ENCODE measurements at regions not wholly inside any gene's neighbourhood (a gene's known extent, or its start where the extent isn't known, plus 50 kb on each side); places are given as distances from the start of the nearest gene placed in this dataset.

GRCh38 chr5:111585291-111585690 lies 73.0 kb upstream of the STARD4 start:
- H3K4me3 ChIP-seq (ENCODE audit: low read depth, low read length), result no peak overlapping the region
- no peak overlapping the region for H3K23ac ChIP-seq (ENCODE audit: low read length)
- H3K79me2 ChIP-seq (ENCODE audit: control insufficient read depth, insufficient read depth, low read length, poor library complexity), result no peaks in the 10 kb centered on the region
- no peak overlapping the region for H2AK5ac ChIP-seq (ENCODE audit: low read length)
- H3K9ac ChIP-seq (ENCODE audit: low read length), result no peak overlapping the region
- no peak overlapping the region for H4K91ac ChIP-seq (ENCODE audit: low read depth, low read length)
- no peaks in the 10 kb centered on the region for H3K36me3 ChIP-seq (ENCODE audit: control insufficient read depth in 1 of 2, insufficient read depth in 2 of 2, low read length in 2 of 2)
- no peak overlapping the region for H2AFZ ChIP-seq (ENCODE audit: insufficient read depth, low read length, poor library complexity)
- DNase-seq, result peak in 1 of 2 donors; percentile 70
- no peak overlapping the region for H3K4me2 ChIP-seq (ENCODE audit: low read length)
- no peaks in the 10 kb centered on the region for H3K79me1 ChIP-seq (ENCODE audit: low read length)
- no peak overlapping the region for H3K18ac ChIP-seq (ENCODE audit: low read length)
- no peak overlapping the region for H3K4ac ChIP-seq (ENCODE audit: low read depth, low read length)
- peak overlapping the region; percentile 54 for H3K27ac ChIP-seq (ENCODE audit: low read depth, low read length)
- no peak overlapping the region for H2BK120ac ChIP-seq (ENCODE audit: insufficient read depth, low read length, poor library complexity)
- H3K27me3 ChIP-seq (ENCODE audit: insufficient read depth, low read length), result no peaks in the 10 kb centered on the region
- H2BK5ac ChIP-seq (ENCODE audit: low read depth, low read length, poor library complexity), result no peak overlapping the region
- H3K14ac ChIP-seq (ENCODE audit: low read length), result no peak overlapping the region
- H3K9me3 ChIP-seq (ENCODE audit: insufficient read depth, low read depth, low read length), result no peaks in the 10 kb centered on the region
- no peak overlapping the region for H4K12ac ChIP-seq (ENCODE audit: low read depth, low read length)
- peaks cover 2 to 8% of the 10 kb centered on the region in 2 experiments for H3K4me1 ChIP-seq (ENCODE audit: control insufficient read depth in 1 of 2, insufficient read depth in 2 of 2, low read length in 2 of 2)
- no peak overlapping the region for H2BK12ac ChIP-seq (ENCODE audit: low read length)
- H4K8ac ChIP-seq (ENCODE audit: low read depth, low read length), result no peak overlapping the region
- no CpG with 5 or more reads among the region's 1 CpG for WGBS (ENCODE audit: extremely low coverage, insufficient coverage, insufficient read length)

DNA sequence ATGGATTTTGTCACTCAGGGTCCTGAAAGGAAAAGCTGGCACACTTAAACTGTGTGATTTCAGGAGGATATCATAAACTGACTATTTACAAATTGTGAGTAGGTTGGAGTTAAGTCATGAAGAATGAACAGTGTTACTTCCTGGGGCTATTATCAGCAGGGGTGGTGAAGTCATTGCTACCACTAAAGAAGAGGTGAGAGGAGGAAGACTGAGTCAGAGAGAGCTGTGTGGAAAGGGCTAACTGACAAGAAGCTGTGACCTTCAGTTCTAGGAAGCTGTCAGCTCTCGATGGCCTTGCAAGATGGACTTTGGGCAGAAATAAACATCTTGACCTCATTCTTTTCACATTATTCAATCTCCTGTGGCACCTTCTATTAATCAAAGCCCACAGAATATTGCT lies 72.3 kb upstream of the STARD4 start:
- no peak overlapping the region for H2BK5ac ChIP-seq (ENCODE audit: low read depth, low read length, poor library complexity)
- no peak overlapping the region for H3K4ac ChIP-seq (ENCODE audit: low read depth, low read length)
- no peak overlapping the region for H3K14ac ChIP-seq (ENCODE audit: low read length)
- H3K27me3 ChIP-seq (ENCODE audit: insufficient read depth, low read length), result no peaks in the 10 kb centered on the region
- H2AK5ac ChIP-seq (ENCODE audit: low read length), result no peak overlapping the region
- no peak overlapping the region for H4K8ac ChIP-seq (ENCODE audit: low read depth, low read length)
- no peak overlapping the region for H4K91ac ChIP-seq (ENCODE audit: low read depth, low read length)
- no CpG with 5 or more reads among the region's 1 CpG for WGBS (ENCODE audit: extremely low coverage, insufficient coverage, insufficient read length)
- H3K36me3 ChIP-seq (ENCODE audit: control insufficient read depth in 1 of 2, insufficient read depth in 2 of 2, low read length in 2 of 2), result no peaks in the 10 kb centered on the region
- no peaks in the 10 kb centered on the region for H3K9me3 ChIP-seq (ENCODE audit: insufficient read depth, low read depth, low read length)
- H3K18ac ChIP-seq (ENCODE audit: low read length), result no peak overlapping the region
- H3K79me1 ChIP-seq (ENCODE audit: low read length), result no peaks in the 10 kb centered on the region
- H2BK120ac ChIP-seq (ENCODE audit: insufficient read depth, low read length, poor library complexity), result no peak overlapping the region
- no peak overlapping the region for H2AFZ ChIP-seq (ENCODE audit: insufficient read depth, low read length, poor library complexity)
- peaks cover 2 to 8% of the 10 kb centered on the region in 2 experiments for H3K4me1 ChIP-seq (ENCODE audit: control insufficient read depth in 1 of 2, insufficient read depth in 2 of 2, low read length in 2 of 2)
- no peak overlapping the region for H3K4me3 ChIP-seq (ENCODE audit: low read depth, low read length)
- H2BK12ac ChIP-seq (ENCODE audit: low read length), result peak overlapping the region; percentile 11
- H3K4me2 ChIP-seq (ENCODE audit: low read length), result no peak overlapping the region
- H3K9ac ChIP-seq (ENCODE audit: low read length), result no peak overlapping the region
- no peak overlapping the region for H3K23ac ChIP-seq (ENCODE audit: low read length)
- H4K12ac ChIP-seq (ENCODE audit: low read depth, low read length), result no peak overlapping the region
- peak; percentile 67 to 70 for DNase-seq
- no peaks in the 10 kb centered on the region for H3K79me2 ChIP-seq (ENCODE audit: control insufficient read depth, insufficient read depth, low read length, poor library complexity)
- H3K27ac ChIP-seq (ENCODE audit: low read depth, low read length), result peak overlapping the region; percentile 54

DNA sequence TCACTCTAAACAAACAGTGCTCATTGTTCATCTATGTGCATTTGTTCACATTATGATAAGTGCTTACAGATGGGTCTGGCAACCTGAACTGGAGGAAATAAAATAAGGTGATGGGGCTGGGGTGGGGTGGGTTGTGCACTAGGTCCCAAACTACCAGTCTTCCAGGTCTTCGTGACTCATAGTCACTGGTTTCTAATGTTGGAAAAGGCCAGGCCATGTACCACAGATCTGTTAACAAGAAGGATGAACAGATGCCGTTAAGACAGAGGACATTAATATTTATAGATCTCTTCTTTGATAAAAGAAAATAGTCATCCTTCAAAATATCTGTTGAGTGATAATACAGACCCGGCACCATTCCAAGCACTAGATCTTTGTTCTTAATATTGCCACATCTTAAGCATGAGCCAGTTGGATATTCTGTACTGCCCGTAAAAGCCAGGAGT lies 71.4 kb upstream of the STARD4 start:
- H2BK5ac ChIP-seq (ENCODE audit: low read depth, low read length, poor library complexity), result no peak overlapping the region
- DNase-seq, result peak; percentile 37 to 51
- H4K91ac ChIP-seq (ENCODE audit: low read depth, low read length), result no peak overlapping the region
- no peak overlapping the region for H3K27ac ChIP-seq (ENCODE audit: low read depth, low read length)
- no peaks in the 10 kb centered on the region for H3K27me3 ChIP-seq (ENCODE audit: insufficient read depth, low read length)
- H3K79me2 ChIP-seq (ENCODE audit: control insufficient read depth, insufficient read depth, low read length, poor library complexity), result no peaks in the 10 kb centered on the region
- no peak overlapping the region for H3K18ac ChIP-seq (ENCODE audit: low read length)
- no peaks in the 10 kb centered on the region for H3K9me3 ChIP-seq (ENCODE audit: insufficient read depth, low read depth, low read length)
- H3K23ac ChIP-seq (ENCODE audit: low read length), result no peak overlapping the region
- H2AFZ ChIP-seq (ENCODE audit: insufficient read depth, low read length, poor library complexity), result no peak overlapping the region
- H3K4me3 ChIP-seq (ENCODE audit: low read depth, low read length), result no peak overlapping the region
- no peak overlapping the region for H3K9ac ChIP-seq (ENCODE audit: low read length)
- no peak overlapping the region for H2BK120ac ChIP-seq (ENCODE audit: insufficient read depth, low read length, poor library complexity)
- H3K36me3 ChIP-seq (ENCODE audit: control insufficient read depth in 1 of 2, insufficient read depth in 2 of 2, low read length in 2 of 2), result no peaks in the 10 kb centered on the region
- no CpG with 5 or more reads among the region's 4 CpGs for WGBS (ENCODE audit: extremely low coverage, insufficient coverage, insufficient read length)
- no peak overlapping the region for H3K14ac ChIP-seq (ENCODE audit: low read length)
- H4K8ac ChIP-seq (ENCODE audit: low read depth, low read length), result no peak overlapping the region
- H4K12ac ChIP-seq (ENCODE audit: low read depth, low read length), result no peak overlapping the region
- no peak overlapping the region for H2AK5ac ChIP-seq (ENCODE audit: low read length)
- H2BK12ac ChIP-seq (ENCODE audit: low read length), result no peak overlapping the region
- peaks cover 2 to 8% of the 10 kb centered on the region in 2 experiments for H3K4me1 ChIP-seq (ENCODE audit: control insufficient read depth in 1 of 2, insufficient read depth in 2 of 2, low read length in 2 of 2)
- H3K4me2 ChIP-seq (ENCODE audit: low read length), result no peak overlapping the region
- no peaks in the 10 kb centered on the region for H3K79me1 ChIP-seq (ENCODE audit: low read length)
- H3K4ac ChIP-seq (ENCODE audit: low read depth, low read length), result no peak overlapping the region

- Histone ChIP-seq H3K23ac (ENCODE audit: low read length) (no peak overlapping the region), H3K18ac (ENCODE audit: low read length) (no peak overlapping the region), H3K9ac (ENCODE audit: low read length) (no peak overlapping the region), H3K79me2 (ENCODE audit: control insufficient read depth, insufficient read depth, low read length, poor library complexity) (no peaks in the 10 kb centered on the region), H3K4me1 (ENCODE audit: control insufficient read depth in 1 of 2, insufficient read depth in 2 of 2, low read length in 2 of 2) (peaks cover 2 to 8% of the 10 kb centered on the region in 2 experiments), H3K4ac (ENCODE audit: low read depth, low read length) (no peak overlapping the region), H2AFZ (ENCODE audit: insufficient read depth, low read length, poor library complexity) (no peak overlapping the region), H3K36me3 (ENCODE audit: control insufficient read depth in 1 of 2, insufficient read depth in 2 of 2, low read length in 2 of 2) (no peaks in the 10 kb centered on the region), H2BK5ac (ENCODE audit: low read depth, low read length, poor library complexity) (no peak overlapping the region), H3K27me3 (ENCODE audit: insufficient read depth, low read length) (no peaks in the 10 kb centered on the region), H3K4me3 (ENCODE audit: low read depth, low read length) (no peak overlapping the region), H3K4me2 (ENCODE audit: low read length) (no peak overlapping the region), H3K14ac (ENCODE audit: low read length) (no peak overlapping the region), H3K9me3 (ENCODE audit: insufficient read depth, low read depth, low read length) (no peaks in the 10 kb centered on the region), H2AK5ac (ENCODE audit: low read length) (no peak overlapping the region), H4K91ac (ENCODE audit: low read depth, low read length) (no peak overlapping the region), H2BK120ac (ENCODE audit: insufficient read depth, low read length, poor library complexity) (no peak overlapping the region), H3K79me1 (ENCODE audit: low read length) (no peaks in the 10 kb centered on the region), H4K12ac (ENCODE audit: low read depth, low read length) (no peak overlapping the region), H2BK12ac (ENCODE audit: low read length) (no peak overlapping the region), H3K27ac (ENCODE audit: low read depth, low read length) (peak overlapping the region; percentile 46), H4K8ac (ENCODE audit: low read depth, low read length) (no peak overlapping the region)
- peak; percentile 62 to 98 for DNase-seq
- no CpG with 5 or more reads among the region's 4 CpGs for WGBS (ENCODE audit: extremely low coverage, insufficient coverage, insufficient read length)
Observed at GRCh38 chr5:111582993-111583601, 70.8 kb upstream of the STARD4 start.
